Erythroblast (primary cell): ENCODE measurements at regions not wholly inside any gene's neighbourhood (a gene's known extent, or its start where the extent isn't known, plus 50 kb on each side); places are given as distances from the start of the nearest gene placed in this dataset.

Source experiments
- GATA1 ChIP-seq: IDR thresholded peaks from 2 replicates; pipeline ENCODE4 v1.6.1; 2011; ENCODE audit warnings: low read depth, mild to moderate bottlenecking, control low read depth, low read length, moderate library complexity
- POLR2A ChIP-seq: IDR thresholded peaks from 2 replicates; pipeline ENCODE4 v1.6.1; 2011; ENCODE audit warnings: mild to moderate bottlenecking, low read length

DNA sequence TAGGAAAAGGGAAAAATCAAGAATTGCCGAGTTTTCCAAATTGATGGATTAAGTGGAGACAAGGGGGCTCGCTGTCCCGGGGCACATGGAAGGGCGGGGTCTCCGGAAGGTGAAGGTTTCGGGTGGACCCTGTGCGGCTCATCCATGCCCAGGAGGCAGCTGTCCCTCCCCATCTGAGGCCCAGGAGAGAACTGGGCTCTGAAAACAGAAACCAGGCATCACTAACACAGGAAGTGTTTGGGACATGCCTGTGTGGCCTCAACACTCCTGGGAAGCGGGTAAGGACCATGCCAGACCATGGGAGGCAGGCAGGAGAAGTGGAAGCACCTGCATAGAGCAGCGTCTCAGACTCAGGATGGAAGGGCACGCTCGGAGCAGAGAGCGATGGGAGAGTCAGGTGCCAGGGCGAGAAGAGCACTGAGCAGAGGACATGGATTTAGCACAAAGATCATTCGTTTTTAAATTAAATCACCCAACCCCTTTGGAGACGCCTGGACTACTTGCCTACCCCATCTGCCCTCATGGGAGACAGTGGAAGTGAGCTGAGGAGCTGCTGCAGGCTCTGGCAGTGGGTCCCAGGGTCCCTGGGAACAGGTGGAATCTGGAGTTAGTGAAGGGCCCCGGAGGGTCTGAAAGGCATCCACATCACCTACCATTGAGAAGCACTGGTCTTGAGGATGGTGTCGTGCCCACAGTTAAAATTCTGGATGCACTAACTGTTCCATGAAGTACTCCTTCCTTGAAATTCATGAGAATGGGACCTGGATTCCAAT is 183.2 kb upstream of the SOX1 start:
- TF ChIP-seq POLR2A (no peak), GATA1 (no peak)
